ENCODE measurements at regions not wholly inside any gene's neighbourhood (a gene's known extent, or its start where the extent isn't known, plus 50 kb on each side); places are given as distances from the start of the nearest gene placed in this dataset.

- no peak for TF ChIP-seq CTCF (conservative IDR thresholded peaks at IDR 0.05 in 1 of 2, IDR thresholded peaks at IDR 0.05 in 1 of 2; ENCODE audit: low read depth in 1 of 2, low read length in 2 of 2)
- no peak for TF ChIP-seq EZH2 (IDR thresholded peaks at IDR 0.05; ENCODE audit: low read length, missing control alignments)
Observed at GRCh38 chr11:42066113-42066512, 606.7 kb upstream of the LRRC4C start.
